Endothelial cell of umbilical vein (primary cell): ENCODE measurements at regions not wholly inside any gene's neighbourhood (a gene's known extent, or its start where the extent isn't known, plus 50 kb on each side); places are given as distances from the start of the nearest gene placed in this dataset.
A peak's percentile ranks its signal among the peaks of the same experiment; 100 is the strongest.

ENCODE experiments used
- BruUV-seq: library from RNA; stranded (reverse); fragments of 400-500 nt; replicated peaks from 2 replicates; lab custom pipeline; 2021; lab: Mats Ljungman, UMichigan
- CTCF ChIA-PET: fragments of 300-600, 350-600 bp; sonication (Branson Sonifier 250); formaldehyde crosslinking; loops from one replicate; lab custom pipeline; 2021; ENCODE audit warnings: antibody characterized with exemption, inconsistent platforms; lab: Charles Lee
- POLR2A ChIA-PET: fragments of 300-600, 350-600 bp; sonication (Branson Sonifier 250); formaldehyde crosslinking; loops from one replicate; lab custom pipeline; 2021; ENCODE audit warnings: antibody characterized with exemption, inconsistent platforms; lab: Charles Lee
- DNase-seq: peaks from one replicate; pipeline ENCODE4 v3.0.0-alpha.2; 2011; ENCODE audit warnings: low read depth, low spot score
- FAIRE-seq: peaks from 2 replicates; lab custom pipeline; 2011; peaks lifted over from hg19 to GRCh38; lab: Jason Lieb, UNC
- H2AFZ ChIP-seq: 2 replicates; pipeline ENCODE4 v1.6.0; 2012; ENCODE audit warnings: low read depth, low read length, control low read depth, inconsistent platforms
- H3K27ac ChIP-seq: 2 replicates; pipeline ENCODE4 v1.5.1; 2011; ENCODE audit warnings: low read depth, mild to moderate bottlenecking, control low read depth, low read length, moderate library complexity; ENCODE audit not compliant: insufficient read depth
- H3K27me3 ChIP-seq, 2 experiments: 2 replicates each; pipeline versions ENCODE4 v1.6.0 to v1.6.1; 2011; ENCODE audit warnings: low read length in 2 of 2, mixed read lengths in 1 of 2; ENCODE audit not compliant: control insufficient read depth in 2 of 2, insufficient read depth in 2 of 2
- H3K36me3 ChIP-seq, 2 experiments: 2 replicates in 1 of 2; 3 replicates in 1 of 2; pipeline ENCODE4 v1.5.1; 2011; ENCODE audit warnings: low read length in 2 of 2, mild to moderate bottlenecking in 1 of 2, moderate library complexity in 1 of 2; ENCODE audit not compliant: control insufficient read depth in 2 of 2, insufficient read depth in 2 of 2; ENCODE audit errors: extremely low read depth in 1 of 2
- H3K4me1 ChIP-seq: 3 replicates; pipeline ENCODE4 v1.5.1; 2011; ENCODE audit warnings: mild to moderate bottlenecking, low read length; ENCODE audit not compliant: control insufficient read depth, insufficient read depth; ENCODE audit errors: extremely low read depth
- H3K4me2 ChIP-seq: 2 replicates; pipeline ENCODE4 v1.6.1; 2011; ENCODE audit warnings: low read length, control low read depth, mixed read lengths; ENCODE audit not compliant: insufficient read depth
- H3K4me3 ChIP-seq, 3 experiments: fragments of 200-600 bp in 1 of 3; sonication (generic), shearing (Covaris generic) in 1 of 3; replicated peaks in 1 of 3; 2 replicates each; pipeline ENCODE4 v1.5.1; 2011 to 2016; ENCODE audit warnings: control low read depth in 3 of 3, low read length in 3 of 3, mild to moderate bottlenecking in 2 of 3, inconsistent platforms in 1 of 3, low read depth in 1 of 3, moderate library complexity in 1 of 3; ENCODE audit not compliant: insufficient read depth in 1 of 3
- H3K79me2 ChIP-seq: 2 replicates; pipeline ENCODE4 v1.6.0; 2012; ENCODE audit warnings: low read length, inconsistent platforms; ENCODE audit not compliant: control insufficient read depth, insufficient read depth
- H3K9ac ChIP-seq: replicated peaks from 2 replicates; pipeline ENCODE3; 2011; ENCODE audit warnings: low read length, control low read depth; ENCODE audit not compliant: insufficient read depth; ENCODE audit errors: extremely low read depth
- H3K9me1 ChIP-seq: replicated peaks from 3 replicates; pipeline ENCODE4 v1.6.0; 2011; ENCODE audit warnings: mild to moderate bottlenecking, low read length; ENCODE audit not compliant: control insufficient read depth, insufficient read depth; ENCODE audit errors: extremely low read depth
- H3K9me3 ChIP-seq: replicated peaks from 2 replicates; pipeline ENCODE4 v1.5.1; 2012; ENCODE audit warnings: low read length, inconsistent platforms; ENCODE audit not compliant: control insufficient read depth, insufficient read depth
- H4K20me1 ChIP-seq: replicated peaks from 2 replicates; pipeline ENCODE3; 2011; ENCODE audit warnings: mild to moderate bottlenecking, low read length; ENCODE audit not compliant: control insufficient read depth, insufficient read depth; ENCODE audit errors: extremely low read depth
- CTCF ChIP-seq, 2 donors: IDR thresholded peaks; 1 replicate in 1 of 2; 2 replicates in 1 of 2; pipeline ENCODE4 v1.5.1; 2011; ENCODE audit warnings: low read length in 2 of 2, mild to moderate bottlenecking in 2 of 2, moderate library complexity in 2 of 2, control low read depth in 1 of 2, inconsistent platforms in 1 of 2, low read depth in 1 of 2; ENCODE audit not compliant: insufficient read depth in 1 of 2; ENCODE audit errors: extremely low read depth in 1 of 2
- EZH2 ChIP-seq: IDR thresholded peaks from 2 replicates; pipeline ENCODE4 v1.6.1; 2012; ENCODE audit warnings: borderline replicate concordance, low read depth, mild to moderate bottlenecking, moderate library complexity, low read length, inconsistent platforms; ENCODE audit not compliant: severe bottlenecking
- FOS ChIP-seq: IDR thresholded peaks from 2 replicates; pipeline ENCODE4 v1.6.1; 2011; ENCODE audit warnings: mild to moderate bottlenecking, low read length, moderate library complexity, borderline replicate concordance; ENCODE audit not compliant: insufficient read depth
- GATA2 ChIP-seq: IDR thresholded peaks from 2 replicates; pipeline ENCODE4 v1.7.0; 2011; ENCODE audit warnings: low read depth, mild to moderate bottlenecking, moderate library complexity, mixed read lengths, low read length; ENCODE audit not compliant: insufficient read length, insufficient read depth
- JUN ChIP-seq: IDR thresholded peaks from 2 replicates; pipeline ENCODE4 v1.6.1; 2011; ENCODE audit warnings: borderline replicate concordance, low read depth; ENCODE audit not compliant: insufficient read length, insufficient read depth
- MAX ChIP-seq: IDR thresholded peaks from 2 replicates; pipeline ENCODE4 v1.6.1; 2011; ENCODE audit not compliant: insufficient read depth, insufficient read length
- MYC ChIP-seq: IDR thresholded peaks from one replicate; pipeline ENCODE4 v1.6.1; 2011; ENCODE audit warnings: mild to moderate bottlenecking, low read depth, low read length
- POLR2A ChIP-seq: IDR thresholded peaks from 2 replicates; pipeline ENCODE4 v1.6.1; 2012; ENCODE audit warnings: low read depth, mild to moderate bottlenecking, control low read depth, low read length
- POLR2AphosphoS5 ChIP-seq: IDR thresholded peaks from 2 replicates; pipeline ENCODE4 v1.6.1; 2012; ENCODE audit warnings: low read depth, mild to moderate bottlenecking, control low read depth, low read length, moderate library complexity; ENCODE audit not compliant: insufficient read depth
- dilution Hi-C: fragments of 300-500 bp; cut with MboI; formaldehyde crosslinking; loops from one replicate; pipeline ENCODE4 v1.15.0; 2019; ENCODE audit warnings: low sequenced_read_pairs; ENCODE audit not compliant: extremely low pct_ligation_motif_present
- intact Hi-C: fragments of 100-400 bp; cut with micrococcal nuclease; formaldehyde crosslinking; loops from one replicate; pipeline ENCODE4 v1.10.0; 2022

GRCh38 chr15:27672537-27672936, 426.6 kb downstream of the OCA2 start:
- H3K79me2 ChIP-seq = no peaks in the 10 kb centered on the region
- no TSS peak for BruUV-seq

GRCh38 chr15:27671819-27672437, 427.2 kb downstream of the OCA2 start:
- Histone ChIP-seq H3K79me2 (no peaks in the 10 kb centered on the region), H2AFZ (no peak overlapping the region), H3K9me1 (no peaks in the 10 kb centered on the region), H3K4me1 (no peaks in the 10 kb centered on the region), H4K20me1 (no peaks in the 10 kb centered on the region), H3K36me3 (no peaks in the 10 kb centered on the region), H3K4me3 (no peak overlapping the region), H3K27me3 (no peaks in the 10 kb centered on the region), H3K9ac (no peak overlapping the region), H3K27ac (no peak overlapping the region), H3K4me2 (no peak overlapping the region), H3K9me3 (peaks cover 5% of the 10 kb centered on the region)
- CTCF ChIA-PET = no interaction called here
- BruUV-seq = no TSS peak
- FAIRE-seq (no peak), DNase-seq (no peak)
- POLR2A ChIA-PET = no interaction called here
- intact Hi-C loops (no loop called here), dilution Hi-C loops (no loop called here)
- no peak for TF ChIP-seq MYC
- TF ChIP-seq GATA2 = no peak
- no peak for TF ChIP-seq POLR2AphosphoS5
- TF ChIP-seq POLR2A = no peak
- TF ChIP-seq FOS = no peak
- TF ChIP-seq CTCF (IDR thresholded peaks at IDR 0.05; ENCODE audit: extremely low read depth in 1 of 2, insufficient read depth in 1 of 2, low read depth in 1 of 2, low read length in 2 of 2) = no peak
- no peak for TF ChIP-seq JUN
- TF ChIP-seq EZH2 = no peak
- TF ChIP-seq MAX = no peak

More at GRCh38 chr15:27672537-27672936, 426.6 kb downstream of the OCA2 start:
- Histone ChIP-seq H3K9me1 (no peaks in the 10 kb centered on the region), H3K27me3 (no peaks in the 10 kb centered on the region), H4K20me1 (no peaks in the 10 kb centered on the region), H3K4me1 (no peaks in the 10 kb centered on the region), H3K4me2 (no peak overlapping the region), H3K9ac (no peak overlapping the region), H3K36me3 (no peaks in the 10 kb centered on the region), H3K9me3 (peaks cover 5% of the 10 kb centered on the region), H3K4me3 (no peak overlapping the region), H3K27ac (no peak overlapping the region), H2AFZ (no peak overlapping the region)
- dilution Hi-C loops = no loop called here
- POLR2A ChIA-PET = no interaction called here
- TF ChIP-seq POLR2A = no peak
- TF ChIP-seq MAX = peak; percentile 41
- DNase-seq = no peak
- FAIRE-seq = no peak
- intact Hi-C loops = no loop called here
- CTCF ChIA-PET = no interaction called here
